Heart right ventricle (tissue), 16 donors: ENCODE measurements at regions not wholly inside any gene's neighbourhood (a gene's known extent, or its start where the extent isn't known, plus 50 kb on each side); places are given as distances from the start of the nearest gene placed in this dataset.

Experiments
- ATAC-seq, 8 donors: fragments of 200-7000 bp; cut with Tn5 transposase; one replicate each; pipeline ENCODE4 v1.9.1; 2020; ENCODE audit warnings: mild to moderate bottlenecking in 8 of 8, moderate library complexity in 8 of 8, moderate number of reproducible peaks in 1 of 8
- DNase-seq, 2 donors: peaks; one replicate each; pipeline ENCODE4 v3.0.0-alpha.2; 2020
- H3K27ac ChIP-seq, 10 donors: fragments of 200-600 bp; sonication (generic) in 2 of 10; one replicate each; pipeline versions ENCODE4 v1.5.0 to v1.8.0; 2020 to 2022; ENCODE audit warnings: mild to moderate bottlenecking in 3 of 10
- H3K27me3 ChIP-seq, 7 donors: fragments of 200-600 bp; one replicate each; pipeline ENCODE4 v1.8.0; 2021 to 2022; ENCODE audit warnings: mild to moderate bottlenecking in 2 of 7
- H3K36me3 ChIP-seq, 9 donors: fragments of 200-600 bp; sonication (generic) in 1 of 9; one replicate each; pipeline versions ENCODE4 v1.5.0 to v1.8.0; 2020 to 2022; ENCODE audit warnings: mild to moderate bottlenecking in 2 of 9
- H3K4me1 ChIP-seq, 9 donors: fragments of 200-600 bp; sonication (generic) in 1 of 9; one replicate each; pipeline versions ENCODE4 v1.5.0 to v1.8.0; 2020 to 2022; ENCODE audit warnings: mild to moderate bottlenecking in 4 of 9
- H3K4me3 ChIP-seq, 10 donors: fragments of 200-600 bp; sonication (generic) in 2 of 10; one replicate each; pipeline versions ENCODE4 v1.5.0 to v1.8.0; 2020 to 2022; ENCODE audit warnings: mild to moderate bottlenecking in 7 of 10, moderate library complexity in 2 of 10
- H3K9me3 ChIP-seq, 11 donors: fragments of 200-600 bp in 10 of 11; sonication (generic) in 2 of 11; one replicate each; pipeline versions ENCODE4 v1.5.0 to v1.8.0; 2013 to 2022; ENCODE audit warnings: mild to moderate bottlenecking in 2 of 11, control low read depth in 1 of 11, moderate library complexity in 1 of 11
- CTCF ChIP-seq, 9 donors: fragments of 200-600 bp; sonication (generic) in 2 of 9; IDR thresholded peaks; one replicate each; pipeline versions ENCODE4 v1.5.0 to v1.8.0; 2021 to 2022; ENCODE audit warnings: antibody characterized with exemption in 9 of 9, mild to moderate bottlenecking in 5 of 9, moderate library complexity in 1 of 9
- WGBS, 2 donors: extraction: QIAGEN DNeasy Blood & Tissue Kit; methylation state at CpG; one replicate each; pipeline ENCODE4 v1.1.7; 2013; ENCODE audit warnings: inconsistent platforms in 1 of 2; 5-methylcytosine and 5-hydroxymethylcytosine counted together
- intact Hi-C, 10 donors: fragments of 100-400 bp; cut with DNase I; formaldehyde crosslinking; loops; one replicate each; pipeline versions ENCODE4 v1.11.1 to v1.14.2; 2022
- donor health status: Arrhythmogenic right ventricular cardiomyopathy.
- donor health status: ischemic (EF 13 %, LVEDD 7.1; RV severe dilation, severe dysfunction).
- donor health status: healthy with polysubstance abuse.
- donor health status: DM: no; HTN: yes; CAD: no.
- donor health status: DM: no; HTN: no; CAD: no.
- donor health status: ischemic (EF 25% LVEDD 6.9; RV normal size, moderate dysfunction).
- donor health status: ischemic (EF 25% LVEDD 5.7; RV mildly dilated, moderate dysfunction).
- donor health status: healthy.
- donor health status: DM: yes; HTN: yes; CAD: no.
- donor health status: Ischemic cardiomyopathy.
- donor health status: ischemic (EF 35%, LVEDD 5.7; RV mildly dilated, moderate dysfunction).
- donor health status: nonischemic (EF 11% LVEDD 7.7; RV severe dilation, severe dysfunction).
- donor health status: DM: yes; HTN: yes; CAD: no.
- donor health status: PGD.
- donor health status: ischemic (EF 29% LVEDD 5.4; RV normal size, mild dysfunction).
- donor health status: nonischemic (EF 23%, LVEDD 6.1; RV moderate dilation, normal function).

DNA sequence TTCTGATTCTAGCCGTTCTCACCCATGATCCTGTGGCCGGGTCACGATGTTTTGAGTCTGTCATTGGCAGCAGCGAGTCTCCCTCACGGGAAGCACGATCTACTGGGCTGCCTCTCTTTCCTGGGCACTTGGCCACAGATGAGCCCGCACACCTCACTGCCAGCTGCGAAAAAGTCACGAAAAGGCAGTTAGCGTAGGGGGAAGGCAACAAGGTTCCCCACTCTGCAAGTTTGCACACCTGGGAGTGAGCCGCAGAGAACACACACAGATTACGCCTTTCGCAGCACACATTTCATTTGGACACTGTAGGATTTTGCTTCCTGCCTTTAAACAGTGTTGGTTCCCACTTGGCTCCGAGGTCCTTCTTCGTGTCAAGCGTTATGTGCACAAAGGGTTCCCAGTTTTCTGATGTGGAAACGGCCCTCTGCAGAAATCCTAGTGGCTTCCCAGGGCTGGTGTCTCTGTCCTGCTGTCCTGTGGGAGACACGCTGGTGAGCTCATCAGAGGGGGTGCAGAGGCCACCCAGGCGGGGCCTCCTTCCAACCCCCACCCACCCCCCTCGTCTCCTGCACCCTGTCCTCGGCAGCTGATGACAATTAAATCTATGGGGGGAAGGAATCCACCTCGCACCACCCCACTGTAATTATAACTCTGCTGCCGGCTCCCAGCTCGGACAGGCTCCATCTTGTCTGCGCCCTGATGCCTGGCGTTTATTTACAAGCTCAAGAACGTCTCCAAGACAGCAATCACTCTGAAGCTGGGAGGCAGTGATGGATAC, 157.3 kb upstream of the SALL3 start:
- no peaks in the 10 kb centered on the region for H3K9me3 ChIP-seq
- H3K27me3 ChIP-seq: peaks cover 0 to 46% (median 21%) of the 10 kb centered on the region in 7 donors
- intact Hi-C loops: no loop called here
- DNase-seq: no peak
- H3K27ac ChIP-seq: no peak overlapping the region
- no peak overlapping the region for H3K4me3 ChIP-seq
- no peaks in the 10 kb centered on the region for H3K4me1 ChIP-seq
- H3K36me3 ChIP-seq: no peaks in the 10 kb centered on the region
- no peak for ATAC-seq
- TF ChIP-seq CTCF (IDR thresholded peaks at IDR 0.05): no peak
- WGBS, 2 donors: 81 to 82% methylated on average over 27 of the region's 27 CpGs

DNA sequence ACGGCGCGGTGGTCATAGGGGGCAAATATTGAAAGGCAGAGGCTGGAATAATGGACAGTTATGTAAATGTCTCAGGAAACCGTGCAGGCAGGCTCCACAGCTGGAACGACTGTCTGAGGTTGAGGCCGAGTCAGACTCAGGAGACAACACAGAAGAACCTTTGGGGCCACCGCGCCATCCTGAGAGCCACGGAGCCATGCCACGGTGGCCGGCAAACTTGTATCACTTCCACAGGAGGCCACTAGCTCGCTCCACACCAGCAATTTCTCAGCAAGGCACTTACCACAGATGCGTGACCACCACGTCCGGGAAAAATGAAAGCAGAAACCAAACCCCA, 156.7 kb upstream of the SALL3 start:
- no peak for ATAC-seq
- no peaks in the 10 kb centered on the region for H3K9me3 ChIP-seq
- no peak overlapping the region for H3K4me3 ChIP-seq
- no peaks in the 10 kb centered on the region for H3K36me3 ChIP-seq
- intact Hi-C loops: no loop called here
- H3K4me1 ChIP-seq: no peaks in the 10 kb centered on the region
- 90 to 92% methylated on average over 15 of the region's 15 CpGs for WGBS, 2 donors
- no peak for DNase-seq
- H3K27me3 ChIP-seq: peaks cover 0 to 46% (median 21%) of the 10 kb centered on the region in 7 donors
- TF ChIP-seq CTCF (IDR thresholded peaks at IDR 0.05): no peak
- H3K27ac ChIP-seq: no peak overlapping the region

DNA sequence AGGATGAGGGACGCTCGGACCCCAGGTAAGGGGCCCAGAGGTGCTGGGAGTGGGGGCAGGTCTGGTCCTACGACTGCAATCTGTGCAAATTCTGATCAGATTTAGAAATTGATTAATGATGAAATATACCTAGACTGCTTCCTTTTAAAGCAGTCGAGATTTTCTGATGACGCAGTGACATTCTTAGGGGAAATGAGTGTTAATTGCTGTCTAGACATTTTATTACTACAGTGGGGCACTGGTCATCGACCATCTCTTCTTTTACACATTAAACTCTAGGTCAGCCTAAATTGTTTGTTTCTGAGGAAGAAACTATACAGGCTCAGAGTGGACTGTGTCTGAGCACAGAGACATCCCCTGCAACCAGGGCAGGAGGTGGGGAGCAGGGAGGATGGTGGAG, 154.4 kb upstream of the SALL3 start:
- no peak overlapping the region for H3K4me3 ChIP-seq
- no peaks in the 10 kb centered on the region for H3K4me1 ChIP-seq
- intact Hi-C loops: no loop called here
- no peak overlapping the region for H3K27ac ChIP-seq
- TF ChIP-seq CTCF (IDR thresholded peaks at IDR 0.05): no peak
- WGBS, 2 donors: 77 to 81% methylated on average over 6 of the region's 6 CpGs
- no peaks in the 10 kb centered on the region for H3K9me3 ChIP-seq
- no peak for DNase-seq
- no peak for ATAC-seq
- H3K36me3 ChIP-seq: no peaks in the 10 kb centered on the region
- peaks cover 0 to 55% (median 14%) of the 10 kb centered on the region in 7 donors for H3K27me3 ChIP-seq

DNA sequence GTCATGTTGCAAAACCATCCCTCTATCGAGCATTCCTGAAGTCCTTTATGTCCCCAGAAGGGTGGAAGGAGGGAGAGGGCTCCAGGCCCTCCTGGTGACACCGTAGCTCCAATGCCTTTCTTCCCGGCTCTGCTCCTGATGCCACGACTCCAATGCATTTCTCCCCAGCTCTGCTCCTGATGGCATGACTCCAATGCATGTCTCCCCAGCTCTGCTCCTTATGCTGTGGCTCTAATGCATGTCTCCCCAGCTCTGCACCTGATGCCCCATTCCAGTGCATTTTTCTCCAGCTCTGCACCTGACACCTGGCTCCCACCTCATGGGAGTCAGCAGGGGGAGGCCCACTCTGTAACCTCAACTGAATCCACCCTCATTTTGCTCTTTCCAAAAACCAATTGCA, 153.0 kb upstream of the SALL3 start:
- 71 to 75% methylated on average over 4 of the region's 4 CpGs for WGBS, 2 donors
- ATAC-seq: no peak
- H3K4me1 ChIP-seq: no peaks in the 10 kb centered on the region
- H3K9me3 ChIP-seq: no peaks in the 10 kb centered on the region
- no peak overlapping the region for H3K27ac ChIP-seq
- no peak overlapping the region for H3K4me3 ChIP-seq
- DNase-seq: no peak
- intact Hi-C loops: no loop called here
- TF ChIP-seq CTCF (IDR thresholded peaks at IDR 0.05): no peak
- H3K27me3 ChIP-seq: peaks cover 0 to 53% (median 10%) of the 10 kb centered on the region in 7 donors
- H3K36me3 ChIP-seq: no peaks in the 10 kb centered on the region
